ENCODE measurements at regions not wholly inside any gene's neighbourhood (a gene's known extent, or its start where the extent isn't known, plus 50 kb on each side); places are given as distances from the start of the nearest gene placed in this dataset.

DNA sequence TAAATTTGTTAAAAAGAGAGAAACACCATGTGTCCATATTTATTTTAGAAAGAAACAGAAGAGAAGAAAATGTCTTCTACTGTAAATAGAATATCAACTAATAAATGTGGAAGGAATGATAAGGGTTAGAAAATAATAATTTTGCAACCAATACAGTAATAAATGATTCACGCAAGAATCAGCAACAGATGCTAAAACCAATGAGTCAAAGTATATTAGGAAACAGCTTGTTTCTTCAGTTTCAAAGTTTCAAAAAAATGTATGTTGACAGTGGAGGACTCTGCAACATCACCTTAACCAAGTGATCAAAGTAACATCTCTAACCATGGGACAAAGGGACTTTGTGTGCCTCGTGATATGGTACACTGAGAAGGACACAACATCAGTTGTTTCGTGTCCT is 147.0 kb downstream of the TWIST2 start:
- TF ChIP-seq, protein P1, sequence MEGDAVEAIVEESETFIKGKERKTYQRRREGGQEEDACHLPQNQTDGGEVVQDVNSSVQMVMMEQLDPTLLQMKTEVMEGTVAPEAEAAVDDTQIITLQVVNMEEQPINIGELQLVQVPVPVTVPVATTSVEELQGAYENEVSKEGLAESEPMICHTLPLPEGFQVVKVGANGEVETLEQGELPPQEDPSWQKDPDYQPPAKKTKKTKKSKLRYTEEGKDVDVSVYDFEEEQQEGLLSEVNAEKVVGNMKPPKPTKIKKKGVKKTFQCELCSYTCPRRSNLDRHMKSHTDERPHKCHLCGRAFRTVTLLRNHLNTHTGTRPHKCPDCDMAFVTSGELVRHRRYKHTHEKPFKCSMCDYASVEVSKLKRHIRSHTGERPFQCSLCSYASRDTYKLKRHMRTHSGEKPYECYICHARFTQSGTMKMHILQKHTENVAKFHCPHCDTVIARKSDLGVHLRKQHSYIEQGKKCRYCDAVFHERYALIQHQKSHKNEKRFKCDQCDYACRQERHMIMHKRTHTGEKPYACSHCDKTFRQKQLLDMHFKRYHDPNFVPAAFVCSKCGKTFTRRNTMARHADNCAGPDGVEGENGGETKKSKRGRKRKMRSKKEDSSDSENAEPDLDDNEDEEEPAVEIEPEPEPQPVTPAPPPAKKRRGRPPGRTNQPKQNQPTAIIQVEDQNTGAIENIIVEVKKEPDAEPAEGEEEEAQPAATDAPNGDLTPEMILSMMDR (IDR thresholded peaks at IDR 0.05): no peak
- TF ChIP-seq POLR2A (IDR thresholded peaks at IDR 0.05): no peak

Data from uterus (tissue), 2 donors.